Right cardiac atrium (tissue), 5 donors: ENCODE measurements at regions not wholly inside any gene's neighbourhood (a gene's known extent, or its start where the extent isn't known, plus 50 kb on each side); places are given as distances from the start of the nearest gene placed in this dataset.

Experiments used
- ATAC-seq, 2 donors: fragments of 200-7000 bp; cut with Tn5 transposase; one replicate each; pipeline versions ENCODE4 v1.8.0 to v1.9.1; 2020; ENCODE audit warnings: moderate library complexity in 2 of 2, mild to moderate bottlenecking in 1 of 2
- DNase-seq, 3 donors: peaks; one replicate each; pipeline ENCODE4 v3.0.0-alpha.2; 2020
- H3K27ac ChIP-seq: one replicate; pipeline ENCODE4 v1.5.1; 2013; ENCODE audit warnings: mild to moderate bottlenecking, low read length, control low read depth, moderate library complexity
- H3K27me3 ChIP-seq: one replicate; pipeline ENCODE4 v1.6.1; 2013; ENCODE audit not compliant: control insufficient read depth, insufficient read depth
- H3K4me1 ChIP-seq: one replicate; pipeline ENCODE4 v1.6.1; 2013; ENCODE audit warnings: low read length; ENCODE audit not compliant: control insufficient read depth, insufficient read depth
- H3K4me3 ChIP-seq: one replicate; pipeline ENCODE4 v1.5.1; 2013; ENCODE audit warnings: low read length, control low read depth
- H3K9me3 ChIP-seq: one replicate; pipeline ENCODE4 v1.6.1; 2013; ENCODE audit warnings: low read length; ENCODE audit not compliant: control insufficient read depth
- WGBS: extraction: QIAGEN DNeasy Blood & Tissue Kit; methylation state at CpG from one replicate; pipeline ENCODE4 v1.1.7; 2013; 5-methylcytosine and 5-hydroxymethylcytosine counted together
- intact Hi-C, 4 donors: fragments of 100-400 bp; cut with DNase I; formaldehyde crosslinking; loops; one replicate each; pipeline versions ENCODE4 v1.11.0 to v1.14.0; 2022 to 2023
- donor health status: healthy with polysubstance abuse.
- donor health status: DM: no; HTN: yes; CAD: no.
- donor health status: DM: no; HTN: no; CAD: no.
- donor health status: DM: no; HTN: yes; CAD: no; lungs with severe emphysema.
- donor health status: DM: yes; HTN: yes; CAD: no.

GRCh38 chr7:45235905-45236304 is 78.3 kb downstream of the RAMP3 start:
- H3K27me3 ChIP-seq: no peaks in the 10 kb centered on the region
- peaks cover 3% of the 10 kb centered on the region for H3K4me1 ChIP-seq
- H3K9me3 ChIP-seq: no peaks in the 10 kb centered on the region
- H3K27ac ChIP-seq: no peak overlapping the region
- intact Hi-C loops: no loop called here
- no peak overlapping the region for H3K4me3 ChIP-seq
- DNase-seq (no peak), ATAC-seq (no peak)

- no peak for DNase-seq
- Histone ChIP-seq H3K4me3 (no peak overlapping the region), H3K9me3 (no peaks in the 10 kb centered on the region), H3K27me3 (no peaks in the 10 kb centered on the region), H3K27ac (no peak overlapping the region), H3K4me1 (peaks cover 3% of the 10 kb centered on the region)
- no peak for ATAC-seq
- 24% methylated on average over 1 of the region's 1 CpG for WGBS
- intact Hi-C loops: no loop called here
Measured at GRCh38 chr7:45236666-45237065, 79.1 kb downstream of the RAMP3 start.

GRCh38 chr7:45237788-45238461 is 80.3 kb downstream of the RAMP3 start:
- H3K4me3 ChIP-seq: no peak overlapping the region
- WGBS: 74% methylated on average over 13 of the region's 13 CpGs
- H3K27ac ChIP-seq: no peak overlapping the region
- intact Hi-C loops: no loop called here
- no peak for DNase-seq
- peaks cover 3% of the 10 kb centered on the region for H3K4me1 ChIP-seq
- no peaks in the 10 kb centered on the region for H3K9me3 ChIP-seq
- no peaks in the 10 kb centered on the region for H3K27me3 ChIP-seq
- ATAC-seq: no peak

GRCh38 chr7:45238806-45239205 is 81.2 kb downstream of the RAMP3 start:
- Histone ChIP-seq H3K27ac (no peak overlapping the region), H3K27me3 (no peaks in the 10 kb centered on the region), H3K4me3 (no peak overlapping the region), H3K9me3 (no peaks in the 10 kb centered on the region), H3K4me1 (peaks cover 3% of the 10 kb centered on the region)
- 82% methylated on average over 5 of the region's 5 CpGs for WGBS
- no peak for ATAC-seq
- no peak for DNase-seq
- intact Hi-C loops: no loop called here

GRCh38 chr7:45239486-45239885 is 81.9 kb downstream of the RAMP3 start:
- no peaks in the 10 kb centered on the region for H3K9me3 ChIP-seq
- intact Hi-C loops: no loop called here
- peak in 1 of 2 donors; percentile 28 for ATAC-seq
- no peaks in the 10 kb centered on the region for H3K27me3 ChIP-seq
- peaks cover 3% of the 10 kb centered on the region for H3K4me1 ChIP-seq
- DNase-seq: no peak
- no peak overlapping the region for H3K4me3 ChIP-seq
- peak overlapping the region; percentile 93 for H3K27ac ChIP-seq
- 52% methylated on average over 6 of the region's 6 CpGs for WGBS

- 63% methylated on average over 7 of the region's 7 CpGs for WGBS
- H3K4me1 ChIP-seq: peaks cover 3% of the 10 kb centered on the region
- no peak overlapping the region for H3K27ac ChIP-seq
- no peaks in the 10 kb centered on the region for H3K27me3 ChIP-seq
- peak; percentile 85 to 91 for ATAC-seq
- no peak overlapping the region for H3K4me3 ChIP-seq
- DNase-seq: peak; percentile 70 to 82 (median 73)
- intact Hi-C loops: no loop called here
- no peaks in the 10 kb centered on the region for H3K9me3 ChIP-seq
Measured at GRCh38 chr7:45240273-45240771, 82.7 kb downstream of the RAMP3 start.

- Histone ChIP-seq H3K27me3 (no peaks in the 10 kb centered on the region), H3K4me1 (peaks cover 3% of the 10 kb centered on the region), H3K9me3 (no peaks in the 10 kb centered on the region), H3K4me3 (no peak overlapping the region), H3K27ac (peak overlapping the region; percentile 80)
- no peak for DNase-seq
- WGBS: 81% methylated on average over 4 of the region's 4 CpGs
- peak in 1 of 2 donors; percentile 4 for ATAC-seq
- intact Hi-C loops: no loop called here
Measured at GRCh38 chr7:45240926-45241325, 83.3 kb downstream of the RAMP3 start.

- H3K27me3 ChIP-seq: no peaks in the 10 kb centered on the region
- H3K4me3 ChIP-seq: no peak overlapping the region
- DNase-seq (peak in 1 of 3 donors; percentile 51), ATAC-seq (peak; percentile 44 to 82)
- 69% methylated on average over 11 of the region's 11 CpGs for WGBS
- peaks cover 3% of the 10 kb centered on the region for H3K4me1 ChIP-seq
- intact Hi-C loops: no loop called here
- H3K9me3 ChIP-seq: no peaks in the 10 kb centered on the region
- peak overlapping the region; percentile 80 for H3K27ac ChIP-seq
Measured at GRCh38 chr7:45241339-45242109, 83.9 kb downstream of the RAMP3 start.

- Histone ChIP-seq H3K4me3 (no peak overlapping the region), H3K4me1 (peaks cover 3% of the 10 kb centered on the region), H3K27me3 (no peaks in the 10 kb centered on the region), H3K27ac (peak overlapping the region; percentile 48), H3K9me3 (no peaks in the 10 kb centered on the region)
- DNase-seq (no peak), ATAC-seq (no peak)
- 76% methylated on average over 4 of the region's 4 CpGs for WGBS
- intact Hi-C loops: no loop called here
Measured at GRCh38 chr7:45242261-45242660, 84.7 kb downstream of the RAMP3 start.

- intact Hi-C loops: no loop called here
- no peaks in the 10 kb centered on the region for H3K27me3 ChIP-seq
- no peak overlapping the region for H3K4me3 ChIP-seq
- H3K9me3 ChIP-seq: no peaks in the 10 kb centered on the region
- 92% methylated on average over 3 of the region's 3 CpGs for WGBS
- peaks cover 3% of the 10 kb centered on the region for H3K4me1 ChIP-seq
- ATAC-seq: no peak
- no peak overlapping the region for H3K27ac ChIP-seq
- no peak for DNase-seq
Measured at GRCh38 chr7:45242698-45243097, 85.1 kb downstream of the RAMP3 start.

- no peaks in the 10 kb centered on the region for H3K9me3 ChIP-seq
- DNase-seq (no peak), ATAC-seq (no peak)
- no peaks in the 10 kb centered on the region for H3K27me3 ChIP-seq
- no peak overlapping the region for H3K4me3 ChIP-seq
- intact Hi-C loops: no loop called here
- H3K27ac ChIP-seq: no peak overlapping the region
- H3K4me1 ChIP-seq: no peaks in the 10 kb centered on the region
- WGBS: 78% methylated on average over 2 of the region's 2 CpGs
Measured at GRCh38 chr7:45244981-45245380, 87.4 kb downstream of the RAMP3 start.
